ENCODE measurements at regions not wholly inside any gene's neighbourhood (a gene's known extent, or its start where the extent isn't known, plus 50 kb on each side); places are given as distances from the start of the nearest gene placed in this dataset.

- no peak overlapping the region for H3K4me3 ChIP-seq
- TF ChIP-seq, protein P1, sequence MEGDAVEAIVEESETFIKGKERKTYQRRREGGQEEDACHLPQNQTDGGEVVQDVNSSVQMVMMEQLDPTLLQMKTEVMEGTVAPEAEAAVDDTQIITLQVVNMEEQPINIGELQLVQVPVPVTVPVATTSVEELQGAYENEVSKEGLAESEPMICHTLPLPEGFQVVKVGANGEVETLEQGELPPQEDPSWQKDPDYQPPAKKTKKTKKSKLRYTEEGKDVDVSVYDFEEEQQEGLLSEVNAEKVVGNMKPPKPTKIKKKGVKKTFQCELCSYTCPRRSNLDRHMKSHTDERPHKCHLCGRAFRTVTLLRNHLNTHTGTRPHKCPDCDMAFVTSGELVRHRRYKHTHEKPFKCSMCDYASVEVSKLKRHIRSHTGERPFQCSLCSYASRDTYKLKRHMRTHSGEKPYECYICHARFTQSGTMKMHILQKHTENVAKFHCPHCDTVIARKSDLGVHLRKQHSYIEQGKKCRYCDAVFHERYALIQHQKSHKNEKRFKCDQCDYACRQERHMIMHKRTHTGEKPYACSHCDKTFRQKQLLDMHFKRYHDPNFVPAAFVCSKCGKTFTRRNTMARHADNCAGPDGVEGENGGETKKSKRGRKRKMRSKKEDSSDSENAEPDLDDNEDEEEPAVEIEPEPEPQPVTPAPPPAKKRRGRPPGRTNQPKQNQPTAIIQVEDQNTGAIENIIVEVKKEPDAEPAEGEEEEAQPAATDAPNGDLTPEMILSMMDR (IDR thresholded peaks at IDR 0.05) = no peak
- no peak for TF ChIP-seq POLR2A (IDR thresholded peaks at IDR 0.05)
- DNase-seq = no peak
- 62 to 73% methylated on average over 2 to 5 of the region's 5 CpGs for WGBS, 2 donors
- intact Hi-C loops (cut with DNase I) = no loop called here
- H3K36me3 ChIP-seq = no peaks in the 10 kb centered on the region
- H3K9me3 ChIP-seq = no peaks in the 10 kb centered on the region
- H3K27ac ChIP-seq = no peak overlapping the region
- peaks cover 0 to under 1% (median 0%) of the 10 kb centered on the region in 3 donors for H3K4me1 ChIP-seq
- no peaks in the 10 kb centered on the region for H3K27me3 ChIP-seq
Measured at GRCh38 chrX:39749728-39750127, 348.0 kb downstream of the BCOR start.

DNA sequence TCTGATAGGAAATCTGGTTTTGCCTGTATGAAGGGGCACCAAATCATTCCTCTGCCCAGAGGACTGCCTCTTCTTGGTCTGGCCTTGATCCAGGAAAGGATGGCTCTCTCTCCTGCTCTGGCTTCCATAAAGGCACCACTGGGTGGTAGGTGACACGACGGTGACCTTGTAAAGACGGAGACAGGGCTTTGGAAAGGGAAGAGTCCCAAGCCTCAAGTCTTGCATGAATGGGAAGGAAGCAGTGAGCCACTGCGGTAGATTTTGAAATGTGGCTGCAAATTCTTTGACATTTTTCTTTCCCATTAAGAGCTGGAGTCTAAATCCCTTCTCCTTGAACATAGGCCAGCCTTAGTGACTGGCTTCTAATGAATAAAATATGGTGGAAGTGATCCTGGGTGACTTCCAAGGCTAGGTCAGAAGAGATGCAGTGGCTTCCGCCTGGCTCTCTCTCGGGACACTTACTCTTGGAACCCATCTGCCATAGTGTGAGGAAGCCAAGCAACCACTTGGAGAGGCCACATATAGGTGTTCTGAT, 347.4 kb downstream of the BCOR start:
- WGBS, 2 donors = 67 to 85% methylated on average over 3 to 6 of the region's 6 CpGs
- peaks cover 0 to 6% (median 5%) of the 10 kb centered on the region in 3 donors for H3K4me1 ChIP-seq
- no peaks in the 10 kb centered on the region for H3K9me3 ChIP-seq
- H3K27ac ChIP-seq = no peak overlapping the region
- intact Hi-C loops (cut with DNase I) = no loop called here
- TF ChIP-seq, protein P1 (IDR thresholded peaks at IDR 0.05) = no peak
- no peak for TF ChIP-seq POLR2A (IDR thresholded peaks at IDR 0.05)
- no peaks in the 10 kb centered on the region for H3K27me3 ChIP-seq
- H3K36me3 ChIP-seq = no peaks in the 10 kb centered on the region
- no peak overlapping the region for H3K4me3 ChIP-seq
- no peak for DNase-seq

DNA sequence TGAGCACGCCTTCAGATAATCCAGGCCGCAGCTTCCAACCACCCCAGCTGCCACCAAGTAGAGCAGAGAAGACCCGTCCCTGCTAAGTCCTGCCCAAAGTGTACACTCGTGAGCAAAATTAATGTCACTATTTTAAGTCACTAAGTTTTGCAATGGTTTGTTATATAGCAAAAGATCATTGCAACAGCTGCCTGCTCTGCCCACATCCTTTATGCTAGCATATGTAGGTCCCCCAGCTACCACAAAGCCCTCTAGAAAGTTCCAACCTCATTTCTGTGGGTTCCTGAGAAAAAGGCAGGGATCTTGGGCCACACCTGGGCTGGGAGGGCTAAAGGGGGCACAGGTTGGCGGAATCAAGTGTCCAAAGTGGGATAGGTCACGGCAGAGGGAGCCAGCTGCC, 346.9 kb downstream of the BCOR start:
- intact Hi-C loops (cut with DNase I) = no loop called here
- H3K27me3 ChIP-seq = no peaks in the 10 kb centered on the region
- no peaks in the 10 kb centered on the region for H3K36me3 ChIP-seq
- no peak for DNase-seq
- WGBS, 2 donors = 73% methylated on average over 4 of the region's 6 CpGs; no CpG with 5 or more reads in 1 of the 2 donors
- TF ChIP-seq, protein P1 (IDR thresholded peaks at IDR 0.05) = no peak
- no peak for TF ChIP-seq POLR2A (IDR thresholded peaks at IDR 0.05)
- peaks cover 0 to 11% (median 7%) of the 10 kb centered on the region in 3 donors for H3K4me1 ChIP-seq
- no peak overlapping the region for H3K4me3 ChIP-seq
- H3K9me3 ChIP-seq = no peaks in the 10 kb centered on the region
- H3K27ac ChIP-seq = no peak overlapping the region

- Histone ChIP-seq H3K27me3 (no peaks in the 10 kb centered on the region), H3K27ac (peak overlapping the region in 1 of 4 donors; percentile 2), H3K9me3 (no peaks in the 10 kb centered on the region), H3K4me1 (peaks cover 0 to 19% (median 7%) of the 10 kb centered on the region in 3 donors), H3K36me3 (no peaks in the 10 kb centered on the region), H3K4me3 (no peak overlapping the region)
- TF ChIP-seq, protein P1 (IDR thresholded peaks at IDR 0.05) = no peak
- TF ChIP-seq POLR2A (IDR thresholded peaks at IDR 0.05) = no peak
- no peak for DNase-seq
- intact Hi-C loops (cut with DNase I) = no loop called here
- WGBS, 2 donors = 80 to 86% methylated on average over 6 to 9 of the region's 9 CpGs
Measured at GRCh38 chrX:39752815-39753214, 344.9 kb downstream of the BCOR start.

GRCh38 chrX:39753293-39753996, 344.3 kb downstream of the BCOR start:
- H3K27ac ChIP-seq = peak overlapping the region in 1 of 4 donors; percentile 2
- H3K4me1 ChIP-seq = peaks cover 0 to 19% (median 7%) of the 10 kb centered on the region in 3 donors
- WGBS, 2 donors = 78 to 83% methylated on average over 7 to 8 of the region's 8 CpGs
- H3K9me3 ChIP-seq = no peaks in the 10 kb centered on the region
- DNase-seq = no peak
- intact Hi-C loops (cut with DNase I) = no loop called here
- H3K36me3 ChIP-seq = no peaks in the 10 kb centered on the region
- H3K4me3 ChIP-seq = no peak overlapping the region
- TF ChIP-seq POLR2A (IDR thresholded peaks at IDR 0.05) = no peak
- TF ChIP-seq, protein P1 (IDR thresholded peaks at IDR 0.05) = no peak
- H3K27me3 ChIP-seq = no peaks in the 10 kb centered on the region
